ENCODE measurements at regions not wholly inside any gene's neighbourhood (a gene's known extent, or its start where the extent isn't known, plus 50 kb on each side); places are given as distances from the start of the nearest gene placed in this dataset.

DNA sequence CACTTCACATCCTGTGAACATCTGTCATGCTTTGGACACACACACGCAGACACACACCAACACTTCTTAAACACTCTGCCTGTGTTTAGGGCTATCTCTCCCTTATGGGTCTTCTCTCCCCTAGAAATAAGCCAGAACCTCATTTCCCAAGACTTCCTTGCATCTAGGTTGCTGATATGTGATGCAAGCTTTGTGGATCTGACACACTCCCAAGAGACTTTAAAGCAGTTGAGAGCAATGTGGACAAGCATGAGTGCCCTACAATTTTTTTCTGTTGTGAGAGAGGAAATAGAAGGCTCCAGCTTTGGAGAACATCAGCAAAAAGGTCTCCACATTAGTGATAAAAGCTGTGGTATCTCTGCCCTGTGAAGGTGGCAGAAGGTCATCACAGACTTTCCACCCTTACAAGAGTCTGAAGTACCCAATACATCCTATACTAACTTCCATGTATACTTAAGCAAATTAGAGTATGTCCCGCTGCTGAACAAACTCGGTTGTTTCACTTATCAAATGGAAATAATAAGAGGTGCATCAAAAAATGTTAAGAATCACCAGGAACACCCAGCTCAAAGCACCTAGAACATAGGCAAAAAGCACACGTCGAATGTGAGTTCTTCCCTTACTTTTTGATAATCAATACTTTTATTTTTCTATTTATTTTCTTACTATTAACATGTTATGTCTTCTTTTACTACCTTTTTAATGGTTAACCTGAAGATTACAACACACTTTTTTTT, 267.6 kb downstream of the SETD4 start:
- DNase-seq (no peak), ATAC-seq (peak in 1 of 4 donors; percentile 17)
- Histone ChIP-seq H3K4me3 (no peak overlapping the region), H3K4me1 (peaks cover 0 to 3% (median 0%) of the 10 kb centered on the region in 4 donors), H3K36me3 (no peaks in the 10 kb centered on the region), H3K27ac (no peak overlapping the region), H3K9me3 (no peaks in the 10 kb centered on the region), H3K27me3 (no peaks in the 10 kb centered on the region)
- intact Hi-C loops (cut with DNase I) = no loop called here
- TF ChIP-seq, protein P1, sequence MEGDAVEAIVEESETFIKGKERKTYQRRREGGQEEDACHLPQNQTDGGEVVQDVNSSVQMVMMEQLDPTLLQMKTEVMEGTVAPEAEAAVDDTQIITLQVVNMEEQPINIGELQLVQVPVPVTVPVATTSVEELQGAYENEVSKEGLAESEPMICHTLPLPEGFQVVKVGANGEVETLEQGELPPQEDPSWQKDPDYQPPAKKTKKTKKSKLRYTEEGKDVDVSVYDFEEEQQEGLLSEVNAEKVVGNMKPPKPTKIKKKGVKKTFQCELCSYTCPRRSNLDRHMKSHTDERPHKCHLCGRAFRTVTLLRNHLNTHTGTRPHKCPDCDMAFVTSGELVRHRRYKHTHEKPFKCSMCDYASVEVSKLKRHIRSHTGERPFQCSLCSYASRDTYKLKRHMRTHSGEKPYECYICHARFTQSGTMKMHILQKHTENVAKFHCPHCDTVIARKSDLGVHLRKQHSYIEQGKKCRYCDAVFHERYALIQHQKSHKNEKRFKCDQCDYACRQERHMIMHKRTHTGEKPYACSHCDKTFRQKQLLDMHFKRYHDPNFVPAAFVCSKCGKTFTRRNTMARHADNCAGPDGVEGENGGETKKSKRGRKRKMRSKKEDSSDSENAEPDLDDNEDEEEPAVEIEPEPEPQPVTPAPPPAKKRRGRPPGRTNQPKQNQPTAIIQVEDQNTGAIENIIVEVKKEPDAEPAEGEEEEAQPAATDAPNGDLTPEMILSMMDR (IDR thresholded peaks at IDR 0.05) = no peak
- TF ChIP-seq POLR2A (IDR thresholded peaks at IDR 0.05) = no peak
- 47% methylated on average over 5 of the region's 5 CpGs for WGBS (ENCODE audit: insufficient coverage, low coverage, low lambda C conversion rate, missing lambda C conversion rate)

DNA sequence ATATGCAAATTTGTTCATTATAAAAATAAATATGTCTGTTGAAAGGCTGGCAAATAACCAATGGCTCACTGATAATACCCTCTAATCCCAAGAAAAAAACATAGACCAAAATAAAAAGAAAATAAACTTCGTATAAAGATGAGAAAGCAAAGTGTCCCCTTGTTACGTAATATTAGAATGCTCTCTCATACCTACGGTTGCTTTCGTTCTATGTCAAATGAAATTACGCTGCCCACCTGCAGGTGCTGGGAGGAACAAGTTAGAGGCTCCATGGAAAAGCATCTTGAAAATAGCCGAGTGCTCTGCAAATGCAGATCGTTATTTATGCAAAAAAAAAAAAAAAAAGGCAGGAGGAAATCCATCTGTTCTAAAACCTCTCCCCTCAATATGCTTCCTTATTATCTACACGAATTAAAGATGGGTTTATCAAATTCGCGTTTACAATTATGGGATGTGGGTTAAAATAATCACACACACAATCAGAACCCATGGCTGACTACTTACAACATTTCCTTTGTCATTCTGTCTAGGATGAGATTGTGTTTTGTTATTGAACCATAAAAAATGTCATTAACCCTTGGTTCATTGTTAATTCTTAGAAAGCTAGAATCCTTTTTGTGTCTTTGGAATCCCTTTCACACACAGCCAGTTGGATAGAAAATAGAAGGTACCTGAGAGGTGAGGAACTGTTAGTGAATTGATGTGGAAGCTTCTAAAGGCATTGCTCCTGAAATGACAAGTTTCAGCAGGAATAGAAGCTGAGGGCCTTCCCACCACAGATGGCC, 268.6 kb downstream of the SETD4 start:
- Histone ChIP-seq H3K4me3 (no peak overlapping the region), H3K27me3 (no peaks in the 10 kb centered on the region), H3K27ac (no peak overlapping the region), H3K4me1 (peaks cover 0 to 3% (median 0%) of the 10 kb centered on the region in 4 donors), H3K36me3 (no peaks in the 10 kb centered on the region), H3K9me3 (no peaks in the 10 kb centered on the region)
- intact Hi-C loops (cut with DNase I) = no loop called here
- no peak for ATAC-seq
- TF ChIP-seq, protein P1 (IDR thresholded peaks at IDR 0.05) = no peak
- DNase-seq = no peak
- 85% methylated on average over 10 of the region's 10 CpGs for WGBS (ENCODE audit: insufficient coverage, low coverage, low lambda C conversion rate, missing lambda C conversion rate)

DNA sequence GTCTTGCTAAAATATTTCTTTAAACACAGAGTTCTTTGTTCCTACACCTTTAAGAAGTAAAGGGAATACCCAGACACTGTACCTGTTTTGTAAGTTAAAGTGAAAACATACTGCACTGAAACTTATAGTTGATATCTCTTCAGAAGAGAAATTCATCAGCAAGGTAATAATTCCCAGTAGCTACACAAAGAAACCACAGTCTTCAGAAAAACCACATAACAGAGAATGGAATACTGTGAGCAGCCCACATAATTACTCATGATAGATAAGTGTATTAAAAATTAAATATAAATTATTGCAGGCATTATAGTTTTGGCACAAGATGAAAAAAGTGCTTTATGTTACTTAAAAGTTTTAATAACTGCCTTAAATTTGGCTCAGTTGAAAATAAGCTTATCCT, 276.6 kb downstream of the SETD4 start:
- ATAC-seq = no peak
- TF ChIP-seq, protein P1 (IDR thresholded peaks at IDR 0.05) = no peak
- TF ChIP-seq POLR2A (IDR thresholded peaks at IDR 0.05) = no peak
- Histone ChIP-seq H3K4me3 (no peak overlapping the region), H3K27ac (no peak overlapping the region), H3K9me3 (no peaks in the 10 kb centered on the region), H3K36me3 (no peaks in the 10 kb centered on the region), H3K27me3 (no peaks in the 10 kb centered on the region), H3K4me1 (peaks cover 0 to 10% (median 0%) of the 10 kb centered on the region in 4 donors)
- intact Hi-C loops (cut with DNase I) = no loop called here
- DNase-seq = no peak

DNA sequence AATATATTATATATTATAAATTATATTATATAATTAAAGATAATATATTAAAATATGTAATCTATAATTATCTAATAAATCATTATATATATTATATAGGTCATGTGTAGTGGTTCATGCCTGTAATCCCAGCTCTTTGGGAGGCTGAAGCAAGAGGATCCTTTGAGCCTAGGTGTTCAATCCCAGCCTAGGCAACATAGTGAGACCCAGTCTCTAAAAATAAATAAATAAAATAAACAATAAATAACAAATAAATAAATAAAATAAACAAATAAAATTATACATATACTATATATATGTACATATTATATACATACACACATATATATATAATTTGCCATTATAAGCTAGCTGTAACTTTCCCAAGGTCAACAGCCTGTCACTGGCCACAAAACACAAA, 277.7 kb downstream of the SETD4 start:
- H3K27me3 ChIP-seq = no peaks in the 10 kb centered on the region
- ATAC-seq (no peak), DNase-seq (no peak)
- H3K27ac ChIP-seq = no peak overlapping the region
- no peak for TF ChIP-seq POLR2A (IDR thresholded peaks at IDR 0.05)
- TF ChIP-seq, protein P1 (IDR thresholded peaks at IDR 0.05) = no peak
- peaks cover 0 to 10% (median 0%) of the 10 kb centered on the region in 4 donors for H3K4me1 ChIP-seq
- intact Hi-C loops (cut with DNase I) = no loop called here
- no peak overlapping the region for H3K4me3 ChIP-seq
- H3K9me3 ChIP-seq = no peaks in the 10 kb centered on the region
- H3K36me3 ChIP-seq = no peaks in the 10 kb centered on the region
